ENCODE measurements at regions not wholly inside any gene's neighbourhood (a gene's known extent, or its start where the extent isn't known, plus 50 kb on each side); places are given as distances from the start of the nearest gene placed in this dataset.

GRCh38 chr11:81995889-81996288 lies 737.8 kb downstream of the FAM181B start:
- no peaks in the 10 kb centered on the region for H3K79me1 ChIP-seq (ENCODE audit: low read length)
- no peak for DNase-seq
- H3K27me3 ChIP-seq (ENCODE audit: insufficient read depth, low read length) = no peaks in the 10 kb centered on the region
- no peak overlapping the region for H2BK12ac ChIP-seq (ENCODE audit: low read length)
- H2AFZ ChIP-seq (ENCODE audit: insufficient read depth, low read length, poor library complexity) = no peak overlapping the region
- H3K14ac ChIP-seq (ENCODE audit: low read length) = no peak overlapping the region
- no peak overlapping the region for H3K27ac ChIP-seq (ENCODE audit: low read depth, low read length)
- no peak overlapping the region for H3K4me2 ChIP-seq (ENCODE audit: low read length)
- no peaks in the 10 kb centered on the region for H3K79me2 ChIP-seq (ENCODE audit: control insufficient read depth, insufficient read depth, low read length, poor library complexity)
- H2BK120ac ChIP-seq (ENCODE audit: insufficient read depth, low read length, poor library complexity) = no peak overlapping the region
- no CpG with 5 or more reads among the region's 8 CpGs for WGBS (ENCODE audit: extremely low coverage, insufficient coverage, insufficient read length)
- H4K12ac ChIP-seq (ENCODE audit: low read depth, low read length) = no peak overlapping the region
- no peak overlapping the region for H4K91ac ChIP-seq (ENCODE audit: low read depth, low read length)
- H3K18ac ChIP-seq (ENCODE audit: low read length) = no peak overlapping the region
- H4K8ac ChIP-seq (ENCODE audit: low read depth, low read length) = no peak overlapping the region
- H3K9me3 ChIP-seq (ENCODE audit: insufficient read depth, low read depth, low read length) = peaks cover 5% of the 10 kb centered on the region
- no peak overlapping the region for H3K4ac ChIP-seq (ENCODE audit: low read depth, low read length)
- H2AK5ac ChIP-seq (ENCODE audit: low read length) = no peak overlapping the region
- H3K4me3 ChIP-seq (ENCODE audit: low read depth, low read length) = no peak overlapping the region
- H3K4me1 ChIP-seq (ENCODE audit: control insufficient read depth in 1 of 2, insufficient read depth in 2 of 2, low read length in 2 of 2) = no peaks in the 10 kb centered on the region
- no peak overlapping the region for H3K9ac ChIP-seq (ENCODE audit: low read length)
- no peak overlapping the region for H2BK5ac ChIP-seq (ENCODE audit: low read depth, low read length, poor library complexity)
- no peaks in the 10 kb centered on the region for H3K36me3 ChIP-seq (ENCODE audit: control insufficient read depth in 1 of 2, insufficient read depth in 2 of 2, low read length in 2 of 2)
- no peak overlapping the region for H3K23ac ChIP-seq (ENCODE audit: low read length)

DNA sequence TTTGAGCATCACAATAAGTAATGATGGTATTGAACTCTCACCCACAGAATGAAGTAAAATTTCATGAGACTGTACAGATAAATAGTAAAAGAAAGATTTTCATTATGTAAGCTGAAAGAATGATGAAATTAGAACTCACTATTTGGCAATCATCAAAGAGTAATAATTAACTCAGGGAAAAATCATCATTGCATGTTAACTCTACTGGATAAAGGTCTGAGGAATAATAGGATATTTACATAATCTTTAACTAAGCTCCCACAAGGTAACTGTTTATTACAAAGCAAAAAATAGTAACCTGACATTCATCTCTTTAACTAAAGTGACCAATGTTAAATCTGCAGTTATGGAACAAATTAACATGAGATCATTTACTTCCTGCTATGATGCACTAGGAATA lies 739.9 kb downstream of the FAM181B start:
- Histone ChIP-seq H3K9ac (ENCODE audit: low read length) (no peak overlapping the region), H2BK12ac (ENCODE audit: low read length) (no peak overlapping the region), H3K79me2 (ENCODE audit: control insufficient read depth, insufficient read depth, low read length, poor library complexity) (no peaks in the 10 kb centered on the region), H3K9me3 (ENCODE audit: insufficient read depth, low read depth, low read length) (peaks cover 9% of the 10 kb centered on the region), H3K79me1 (ENCODE audit: low read length) (no peaks in the 10 kb centered on the region), H4K12ac (ENCODE audit: low read depth, low read length) (no peak overlapping the region), H2AFZ (ENCODE audit: insufficient read depth, low read length, poor library complexity) (no peak overlapping the region), H3K27me3 (ENCODE audit: insufficient read depth, low read length) (no peaks in the 10 kb centered on the region), H2BK5ac (ENCODE audit: low read depth, low read length, poor library complexity) (no peak overlapping the region), H3K27ac (ENCODE audit: low read depth, low read length) (no peak overlapping the region), H3K4me2 (ENCODE audit: low read length) (no peak overlapping the region), H3K4me1 (ENCODE audit: control insufficient read depth in 1 of 2, insufficient read depth in 2 of 2, low read length in 2 of 2) (no peaks in the 10 kb centered on the region), H3K4me3 (ENCODE audit: low read depth, low read length) (no peak overlapping the region), H2AK5ac (ENCODE audit: low read length) (no peak overlapping the region), H3K4ac (ENCODE audit: low read depth, low read length) (no peak overlapping the region), H4K91ac (ENCODE audit: low read depth, low read length) (no peak overlapping the region), H3K14ac (ENCODE audit: low read length) (no peak overlapping the region), H4K8ac (ENCODE audit: low read depth, low read length) (no peak overlapping the region), H2BK120ac (ENCODE audit: insufficient read depth, low read length, poor library complexity) (no peak overlapping the region), H3K23ac (ENCODE audit: low read length) (no peak overlapping the region), H3K36me3 (ENCODE audit: control insufficient read depth in 1 of 2, insufficient read depth in 2 of 2, low read length in 2 of 2) (no peaks in the 10 kb centered on the region), H3K18ac (ENCODE audit: low read length) (no peak overlapping the region)
- no peak for DNase-seq

GRCh38 chr11:81990659-81991443 lies 742.8 kb downstream of the FAM181B start:
- DNase-seq = no peak
- H3K4ac ChIP-seq (ENCODE audit: low read depth, low read length) = no peak overlapping the region
- peaks cover 15% of the 10 kb centered on the region for H3K9me3 ChIP-seq (ENCODE audit: insufficient read depth, low read depth, low read length)
- no peak overlapping the region for H3K23ac ChIP-seq (ENCODE audit: low read length)
- H3K4me2 ChIP-seq (ENCODE audit: low read length) = no peak overlapping the region
- H4K12ac ChIP-seq (ENCODE audit: low read depth, low read length) = no peak overlapping the region
- H2AFZ ChIP-seq (ENCODE audit: insufficient read depth, low read length, poor library complexity) = no peak overlapping the region
- H3K14ac ChIP-seq (ENCODE audit: low read length) = no peak overlapping the region
- no peak overlapping the region for H3K4me3 ChIP-seq (ENCODE audit: low read depth, low read length)
- no peak overlapping the region for H2BK12ac ChIP-seq (ENCODE audit: low read length)
- H3K27me3 ChIP-seq (ENCODE audit: insufficient read depth, low read length) = no peaks in the 10 kb centered on the region
- WGBS (ENCODE audit: extremely low coverage, insufficient coverage, insufficient read length) = no CpG with 5 or more reads among the region's 27 CpGs
- H2AK5ac ChIP-seq (ENCODE audit: low read length) = no peak overlapping the region
- H4K91ac ChIP-seq (ENCODE audit: low read depth, low read length) = no peak overlapping the region
- H3K36me3 ChIP-seq (ENCODE audit: control insufficient read depth in 1 of 2, insufficient read depth in 2 of 2, low read length in 2 of 2) = no peaks in the 10 kb centered on the region
- H4K8ac ChIP-seq (ENCODE audit: low read depth, low read length) = no peak overlapping the region
- H3K18ac ChIP-seq (ENCODE audit: low read length) = no peak overlapping the region
- no peak overlapping the region for H2BK5ac ChIP-seq (ENCODE audit: low read depth, low read length, poor library complexity)
- H3K4me1 ChIP-seq (ENCODE audit: control insufficient read depth in 1 of 2, insufficient read depth in 2 of 2, low read length in 2 of 2) = no peaks in the 10 kb centered on the region
- no peak overlapping the region for H3K27ac ChIP-seq (ENCODE audit: low read depth, low read length)
- H2BK120ac ChIP-seq (ENCODE audit: insufficient read depth, low read length, poor library complexity) = no peak overlapping the region
- no peaks in the 10 kb centered on the region for H3K79me2 ChIP-seq (ENCODE audit: control insufficient read depth, insufficient read depth, low read length, poor library complexity)
- no peaks in the 10 kb centered on the region for H3K79me1 ChIP-seq (ENCODE audit: low read length)
- no peak overlapping the region for H3K9ac ChIP-seq (ENCODE audit: low read length)

- no peak for DNase-seq
- H2BK5ac ChIP-seq (ENCODE audit: low read depth, low read length, poor library complexity) = no peak overlapping the region
- no peak overlapping the region for H2AFZ ChIP-seq (ENCODE audit: insufficient read depth, low read length, poor library complexity)
- H2AK5ac ChIP-seq (ENCODE audit: low read length) = no peak overlapping the region
- no peaks in the 10 kb centered on the region for H3K79me1 ChIP-seq (ENCODE audit: low read length)
- no peak overlapping the region for H3K4me3 ChIP-seq (ENCODE audit: low read depth, low read length)
- no peak overlapping the region for H2BK120ac ChIP-seq (ENCODE audit: insufficient read depth, low read length, poor library complexity)
- no peak overlapping the region for H3K9ac ChIP-seq (ENCODE audit: low read length)
- no peak overlapping the region for H3K14ac ChIP-seq (ENCODE audit: low read length)
- H3K27ac ChIP-seq (ENCODE audit: low read depth, low read length) = no peak overlapping the region
- H3K23ac ChIP-seq (ENCODE audit: low read length) = no peak overlapping the region
- no peak overlapping the region for H4K8ac ChIP-seq (ENCODE audit: low read depth, low read length)
- H3K27me3 ChIP-seq (ENCODE audit: insufficient read depth, low read length) = no peaks in the 10 kb centered on the region
- H4K12ac ChIP-seq (ENCODE audit: low read depth, low read length) = no peak overlapping the region
- no peak overlapping the region for H2BK12ac ChIP-seq (ENCODE audit: low read length)
- no peaks in the 10 kb centered on the region for H3K79me2 ChIP-seq (ENCODE audit: control insufficient read depth, insufficient read depth, low read length, poor library complexity)
- no peak overlapping the region for H4K91ac ChIP-seq (ENCODE audit: low read depth, low read length)
- H3K9me3 ChIP-seq (ENCODE audit: insufficient read depth, low read depth, low read length) = peaks cover 15% of the 10 kb centered on the region
- no peaks in the 10 kb centered on the region for H3K36me3 ChIP-seq (ENCODE audit: control insufficient read depth in 1 of 2, insufficient read depth in 2 of 2, low read length in 2 of 2)
- no peaks in the 10 kb centered on the region for H3K4me1 ChIP-seq (ENCODE audit: control insufficient read depth in 1 of 2, insufficient read depth in 2 of 2, low read length in 2 of 2)
- no peak overlapping the region for H3K18ac ChIP-seq (ENCODE audit: low read length)
- no CpG with 5 or more reads among the region's 3 CpGs for WGBS (ENCODE audit: extremely low coverage, insufficient coverage, insufficient read length)
- no peak overlapping the region for H3K4me2 ChIP-seq (ENCODE audit: low read length)
- H3K4ac ChIP-seq (ENCODE audit: low read depth, low read length) = no peak overlapping the region
Measured at GRCh38 chr11:81989093-81989492, 744.6 kb downstream of the FAM181B start.

Measured in trophoblast cell (in vitro differentiated cells and primary cell).